ENCODE measurements at regions not wholly inside any gene's neighbourhood (a gene's known extent, or its start where the extent isn't known, plus 50 kb on each side); places are given as distances from the start of the nearest gene placed in this dataset.

DNA sequence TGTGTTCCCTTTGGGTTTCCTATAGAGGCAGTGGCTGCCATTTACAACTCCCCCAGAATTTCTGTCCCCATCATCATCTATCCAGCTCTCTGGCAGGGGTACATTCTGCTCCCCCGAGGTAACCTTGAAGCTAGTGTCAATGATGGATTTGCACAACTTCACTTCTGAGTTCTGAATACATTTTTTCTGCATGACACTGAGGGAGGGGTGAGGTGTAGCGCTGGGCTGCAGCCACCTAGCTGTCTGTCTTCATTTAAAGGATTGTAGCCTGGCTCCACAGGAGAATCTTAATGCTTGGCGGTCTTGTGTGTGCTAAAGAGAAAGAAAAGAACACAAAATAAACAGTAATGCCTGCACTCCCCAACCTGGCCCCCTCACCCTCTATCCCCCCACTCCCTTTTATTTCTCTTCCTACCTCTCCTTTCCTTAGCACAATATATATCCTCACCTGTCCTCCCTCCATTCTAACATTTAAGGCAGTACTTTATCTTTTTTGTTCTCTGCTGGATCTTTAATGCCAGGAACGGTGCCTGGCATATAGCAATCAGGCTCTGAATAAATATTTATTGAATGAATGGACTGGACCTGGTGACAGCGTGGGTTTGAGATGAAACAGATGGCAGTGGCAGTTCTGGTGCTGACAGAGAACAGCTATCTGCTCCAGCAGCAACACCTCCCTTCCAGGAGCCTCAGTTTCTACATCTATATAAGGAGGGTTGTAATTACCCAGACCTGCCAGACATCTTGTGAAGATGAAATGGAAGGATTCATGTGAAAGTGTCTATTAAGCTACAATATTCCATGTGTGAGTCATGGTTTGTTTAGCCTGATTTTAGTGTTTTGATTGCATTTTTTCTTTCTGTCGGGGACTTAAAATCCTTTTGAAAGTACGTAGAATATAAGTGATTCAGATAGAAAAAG, 163.5 kb upstream of the CDH11 start:
- TF ChIP-seq CTCF (IDR thresholded peaks at IDR 0.05; ENCODE audit: insufficient read depth, low read length), result no peak
- no peak overlapping the region for H3K4me3 ChIP-seq (ENCODE audit: low read depth, low read length)
- no peak for DNase-seq (ENCODE audit: low read depth)

DNA sequence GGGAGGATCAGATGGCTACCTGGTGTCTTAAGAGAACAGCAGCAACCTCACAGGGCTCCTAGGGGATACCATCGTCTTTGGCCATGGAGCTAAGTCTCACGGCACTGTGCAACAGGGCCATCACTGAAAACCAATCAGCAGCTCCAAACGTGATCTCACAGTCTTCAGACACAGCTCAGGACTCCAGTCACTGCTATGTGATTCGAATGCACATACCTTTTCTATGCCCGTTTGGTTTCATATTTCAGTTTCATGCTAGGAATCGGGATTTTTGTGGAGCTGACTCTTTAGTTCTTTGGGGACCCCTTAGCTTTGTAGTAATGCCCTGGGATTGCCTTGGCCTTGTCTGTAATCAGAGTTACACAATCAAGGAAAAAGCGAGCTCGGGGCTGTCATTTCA, 162.8 kb upstream of the CDH11 start:
- TF ChIP-seq CTCF (IDR thresholded peaks at IDR 0.05; ENCODE audit: insufficient read depth, low read length), result no peak
- H3K4me3 ChIP-seq (ENCODE audit: low read depth, low read length), result no peak overlapping the region
- DNase-seq (ENCODE audit: low read depth), result peak; percentile 28

DNA sequence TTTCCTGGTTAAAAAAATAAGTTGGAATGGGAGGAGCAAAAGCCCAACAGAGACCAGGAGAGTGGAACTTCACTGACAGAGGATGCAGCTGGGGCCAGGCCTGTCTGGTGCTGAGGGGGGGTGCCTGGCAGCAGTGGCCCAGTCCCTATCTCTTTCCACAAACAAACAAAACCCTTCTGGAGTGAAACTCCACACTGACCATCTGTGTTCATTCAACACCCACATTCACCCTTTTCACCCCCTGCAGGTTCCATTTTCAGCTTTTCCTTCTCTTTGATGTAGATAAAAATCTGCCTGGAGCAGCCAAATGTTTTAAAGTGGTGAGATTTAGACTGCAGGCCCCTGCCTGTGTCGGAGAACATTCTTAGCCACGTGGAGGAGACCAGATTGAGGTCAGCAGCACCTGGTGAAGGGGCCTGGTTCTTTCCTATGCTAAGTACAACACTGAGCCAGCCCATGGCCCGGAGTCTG, 161.4 kb upstream of the CDH11 start:
- peak; percentile 16 for DNase-seq (ENCODE audit: low read depth)
- H3K4me3 ChIP-seq (ENCODE audit: low read depth, low read length), result no peak overlapping the region
- TF ChIP-seq CTCF (IDR thresholded peaks at IDR 0.05; ENCODE audit: insufficient read depth, low read length), result no peak

- no peak for TF ChIP-seq CTCF (IDR thresholded peaks at IDR 0.05; ENCODE audit: insufficient read depth, low read length)
- DNase-seq (ENCODE audit: low read depth), result no peak
Observed at GRCh38 chr16:65281586-65281985, 159.7 kb upstream of the CDH11 start.

GRCh38 chr16:65280845-65281512, 159.1 kb upstream of the CDH11 start:
- DNase-seq (ENCODE audit: low read depth), result no peak
- H3K4me3 ChIP-seq (ENCODE audit: low read depth, low read length), result no peak overlapping the region
- TF ChIP-seq CTCF (IDR thresholded peaks at IDR 0.05; ENCODE audit: insufficient read depth, low read length), result no peak

More at GRCh38 chr16:65281586-65281985, 159.7 kb upstream of the CDH11 start:
- no peak overlapping the region for H3K4me3 ChIP-seq (ENCODE audit: low read depth, low read length)

DNA sequence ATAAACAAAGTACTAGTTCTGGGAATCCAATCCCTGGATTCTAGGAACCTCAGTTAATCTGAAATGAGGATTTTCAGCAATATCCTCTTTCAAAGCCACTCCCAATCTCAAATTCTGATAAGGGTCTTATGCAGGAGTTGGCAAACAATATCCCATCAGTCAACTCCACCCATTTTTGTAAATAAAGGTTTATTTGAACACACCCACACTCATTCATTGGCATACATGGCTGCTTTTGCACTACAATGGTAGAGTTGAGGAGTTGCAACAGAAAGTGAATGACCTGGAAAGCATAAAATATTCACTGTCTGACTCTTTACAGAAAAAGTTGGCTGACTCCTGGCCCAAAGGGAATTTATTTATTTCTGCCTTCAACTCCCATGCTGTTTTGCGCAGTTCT, 157.7 kb upstream of the CDH11 start:
- no peak for TF ChIP-seq CTCF (IDR thresholded peaks at IDR 0.05; ENCODE audit: insufficient read depth, low read length)
- peak; percentile 50 for DNase-seq (ENCODE audit: low read depth)
- H3K4me3 ChIP-seq (ENCODE audit: low read depth, low read length), result no peak overlapping the region

Data from fibroblast of the aortic adventitia (primary cell).